ENCODE measurements at regions not wholly inside any gene's neighbourhood (a gene's known extent, or its start where the extent isn't known, plus 50 kb on each side); places are given as distances from the start of the nearest gene placed in this dataset.

- Mint-ChIP-seq H3K27me3 (ENCODE audit: low read depth) (no peaks in the 10 kb centered on the region), H3K27ac (ENCODE audit: unreplicated experiment) (no peak overlapping the region), H3K4me1 (no peaks in the 10 kb centered on the region), H3K36me3 (ENCODE audit: low read depth) (no peaks in the 10 kb centered on the region), H3K4me3 (no peak overlapping the region), H3K9me3 (no peaks in the 10 kb centered on the region)
- TF ChIP-seq CTCF (conservative IDR thresholded peaks at IDR 0.05): no peak
- DNase-seq (ENCODE audit: low read depth, low spot score): no peak
Observed at GRCh38 chr4:141810038-141810711, 173.8 kb downstream of the IL15 start.

- H3K9me3 Mint-ChIP-seq: no peaks in the 10 kb centered on the region
- no peaks in the 10 kb centered on the region for H3K27me3 Mint-ChIP-seq (ENCODE audit: low read depth)
- H3K4me1 Mint-ChIP-seq: no peaks in the 10 kb centered on the region
- TF ChIP-seq CTCF (conservative IDR thresholded peaks at IDR 0.05): no peak
- no peak overlapping the region for H3K27ac Mint-ChIP-seq (ENCODE audit: unreplicated experiment)
- DNase-seq (ENCODE audit: low read depth, low spot score): no peak
- no peak overlapping the region for H3K4me3 Mint-ChIP-seq
- no peaks in the 10 kb centered on the region for H3K36me3 Mint-ChIP-seq (ENCODE audit: low read depth)
Observed at GRCh38 chr4:141810712-141811375, 174.5 kb downstream of the IL15 start.

GRCh38 chr4:141812158-141812557 is 175.8 kb downstream of the IL15 start:
- no peak for TF ChIP-seq CTCF (conservative IDR thresholded peaks at IDR 0.05)
- H3K27ac Mint-ChIP-seq (ENCODE audit: unreplicated experiment): no peak overlapping the region
- H3K4me1 Mint-ChIP-seq: no peaks in the 10 kb centered on the region
- H3K27me3 Mint-ChIP-seq (ENCODE audit: low read depth): no peaks in the 10 kb centered on the region
- no peaks in the 10 kb centered on the region for H3K36me3 Mint-ChIP-seq (ENCODE audit: low read depth)
- DNase-seq (ENCODE audit: low read depth, low spot score): no peak
- H3K9me3 Mint-ChIP-seq: peaks cover 2% of the 10 kb centered on the region
- H3K4me3 Mint-ChIP-seq: no peak overlapping the region

- Mint-ChIP-seq H3K9me3 (peaks cover 2% of the 10 kb centered on the region), H3K27me3 (ENCODE audit: low read depth) (no peaks in the 10 kb centered on the region), H3K36me3 (ENCODE audit: low read depth) (no peaks in the 10 kb centered on the region), H3K4me1 (no peaks in the 10 kb centered on the region), H3K27ac (ENCODE audit: unreplicated experiment) (no peak overlapping the region), H3K4me3 (no peak overlapping the region)
- TF ChIP-seq CTCF (conservative IDR thresholded peaks at IDR 0.05): no peak
- DNase-seq (ENCODE audit: low read depth, low spot score): no peak
Observed at GRCh38 chr4:141814499-141814898, 178.1 kb downstream of the IL15 start.

GRCh38 chr4:141815646-141816045 is 179.3 kb downstream of the IL15 start:
- no peak overlapping the region for H3K4me3 Mint-ChIP-seq
- no peaks in the 10 kb centered on the region for H3K27me3 Mint-ChIP-seq (ENCODE audit: low read depth)
- peaks cover 2% of the 10 kb centered on the region for H3K9me3 Mint-ChIP-seq
- DNase-seq (ENCODE audit: low read depth, low spot score): no peak
- H3K4me1 Mint-ChIP-seq: no peaks in the 10 kb centered on the region
- H3K27ac Mint-ChIP-seq (ENCODE audit: unreplicated experiment): no peak overlapping the region
- no peaks in the 10 kb centered on the region for H3K36me3 Mint-ChIP-seq (ENCODE audit: low read depth)
- no peak for TF ChIP-seq CTCF (conservative IDR thresholded peaks at IDR 0.05)

Measured in neural crest cell (in vitro differentiated cells).